H9 (cell line): ENCODE measurements at regions not wholly inside any gene's neighbourhood (a gene's known extent, or its start where the extent isn't known, plus 50 kb on each side); places are given as distances from the start of the nearest gene placed in this dataset.
A peak's percentile ranks its signal among the peaks of the same experiment; 100 is the strongest.

ENCODE experiments used
- DNase-seq: peaks from one replicate; pipeline ENCODE4 v3.0.0-alpha.2; 2017
- H2AFZ ChIP-seq: one replicate; pipeline ENCODE4 v1.6.1; 2013; ENCODE audit warnings: mild to moderate bottlenecking, low read length, control low read depth, moderate library complexity
- H2AK5ac ChIP-seq: 2 replicates; pipeline ENCODE4 v1.6.1; 2013; ENCODE audit warnings: low read length, control low read depth, mixed read lengths; ENCODE audit not compliant: insufficient read length
- H2BK120ac ChIP-seq: one replicate; pipeline ENCODE4 v1.6.1; 2013; ENCODE audit warnings: low read depth, mild to moderate bottlenecking, low read length, control low read depth, inconsistent platforms; ENCODE audit not compliant: poor library complexity, severe bottlenecking
- H2BK12ac ChIP-seq: 2 replicates; pipeline ENCODE4 v1.6.1; 2013; ENCODE audit warnings: low read length, control low read depth, mixed read lengths, low read depth; ENCODE audit not compliant: insufficient read length
- H2BK15ac ChIP-seq: 2 replicates; pipeline ENCODE4 v1.6.1; 2013; ENCODE audit warnings: low read depth, low read length, control low read depth
- H2BK20ac ChIP-seq: one replicate; pipeline ENCODE4 v1.6.1; 2013; ENCODE audit warnings: low read depth, mild to moderate bottlenecking, low read length, control low read depth, inconsistent platforms; ENCODE audit not compliant: poor library complexity, severe bottlenecking
- H2BK5ac ChIP-seq: 2 replicates; pipeline ENCODE4 v1.6.1; 2013; ENCODE audit warnings: low read length, control low read depth, mixed read lengths; ENCODE audit not compliant: insufficient read length
- H3K14ac ChIP-seq: 2 replicates; pipeline ENCODE4 v1.6.1; 2013; ENCODE audit warnings: low read length, control low read depth; ENCODE audit not compliant: insufficient read depth
- H3K18ac ChIP-seq: 2 replicates; pipeline ENCODE4 v1.6.1; 2013; ENCODE audit warnings: low read depth, mild to moderate bottlenecking, mixed read lengths, low read length, control low read depth; ENCODE audit not compliant: insufficient read length
- H3K23ac ChIP-seq: 2 replicates; pipeline ENCODE4 v1.6.1; 2013; ENCODE audit warnings: low read length, control low read depth, mixed read lengths, low read depth; ENCODE audit not compliant: insufficient read length
- H3K23me2 ChIP-seq: 2 replicates; pipeline ENCODE4 v1.6.1; 2013; ENCODE audit warnings: low read depth, mild to moderate bottlenecking, mixed read lengths, low read length, control low read depth; ENCODE audit not compliant: insufficient read length, poor library complexity, severe bottlenecking
- H3K27ac ChIP-seq: 2 replicates; pipeline ENCODE4 v1.5.1; 2013; ENCODE audit warnings: low read length, control low read depth, mixed read lengths, low read depth; ENCODE audit not compliant: insufficient read length
- H3K27me3 ChIP-seq: 2 replicates; pipeline ENCODE4 v1.6.1; 2013; ENCODE audit warnings: low read length, control low read depth, inconsistent platforms; ENCODE audit not compliant: insufficient read depth
- H3K4ac ChIP-seq: 2 replicates; pipeline ENCODE4 v1.6.1; 2013; ENCODE audit warnings: low read depth, mild to moderate bottlenecking, control low read depth, inconsistent platforms, low read length, moderate library complexity
- H3K4me1 ChIP-seq: 2 replicates; pipeline ENCODE4 v1.6.1; 2013; ENCODE audit warnings: low read length, control low read depth, inconsistent platforms; ENCODE audit not compliant: insufficient read depth
- H3K4me2 ChIP-seq: 2 replicates; pipeline ENCODE4 v1.6.1; 2013; ENCODE audit warnings: low read length, control low read depth, mixed read lengths; ENCODE audit not compliant: insufficient read length, insufficient read depth
- H3K56ac ChIP-seq: 2 replicates; pipeline ENCODE4 v1.6.1; 2013; ENCODE audit warnings: low read depth, mild to moderate bottlenecking, mixed read lengths, low read length, control low read depth; ENCODE audit not compliant: insufficient read length
- H3K79me1 ChIP-seq: 2 replicates; pipeline ENCODE4 v1.6.1; 2013; ENCODE audit warnings: low read depth, mild to moderate bottlenecking, moderate library complexity, low read length, control low read depth, inconsistent platforms; ENCODE audit not compliant: insufficient read depth, poor library complexity, severe bottlenecking
- H3K79me2 ChIP-seq: 2 replicates; pipeline ENCODE4 v1.6.1; 2013; ENCODE audit warnings: low read length, control low read depth, inconsistent platforms; ENCODE audit not compliant: insufficient read depth
- H3K9ac ChIP-seq: 2 replicates; pipeline ENCODE4 v1.6.1; 2013; ENCODE audit warnings: low read length, control low read depth, mixed read lengths; ENCODE audit not compliant: insufficient read length; ENCODE audit errors: extremely low read depth
- H3K9me3 ChIP-seq: one replicate; pipeline ENCODE4 v1.6.1; 2013; ENCODE audit warnings: low read depth, low read length, inconsistent platforms; ENCODE audit not compliant: control insufficient read depth
- H3T11ph ChIP-seq: one replicate; pipeline ENCODE4 v1.6.1; 2013; ENCODE audit warnings: mild to moderate bottlenecking, low read length, control low read depth, inconsistent platforms
- H4K20me1 ChIP-seq: one replicate; pipeline ENCODE4 v1.6.1; 2013; ENCODE audit not compliant: control insufficient read depth, insufficient read length, insufficient read depth
- H4K5ac ChIP-seq: 2 replicates; pipeline ENCODE4 v1.6.1; 2013; ENCODE audit warnings: low read depth, mild to moderate bottlenecking, mixed read lengths, low read length, control low read depth; ENCODE audit not compliant: insufficient read length
- H4K8ac ChIP-seq: replicated peaks from 2 replicates; pipeline ENCODE4 v1.6.1; 2013; ENCODE audit warnings: low read length, control low read depth, mixed read lengths, low read depth; ENCODE audit not compliant: insufficient read length
- H4K91ac ChIP-seq: 2 replicates; pipeline ENCODE4 v1.6.1; 2013; ENCODE audit warnings: low read depth, mild to moderate bottlenecking, moderate library complexity, mixed read lengths, low read length, control low read depth; ENCODE audit not compliant: insufficient read length
- H3K27ac Mint-ChIP-seq, 3 experiments: 2 replicates in 2 of 3; 3 replicates in 1 of 3; pipeline ENCODE4 v1.8.0; 2020 to 2021; ENCODE audit warnings: mixed read lengths in 3 of 3, mild to moderate bottlenecking in 1 of 3, moderate library complexity in 1 of 3
- H3K27me3 Mint-ChIP-seq: 2 replicates; pipeline ENCODE4 v1.8.0; 2021; ENCODE audit warnings: low read depth, mild to moderate bottlenecking, moderate library complexity, mixed read lengths
- H3K36me3 Mint-ChIP-seq, 3 experiments: 2 replicates in 2 of 3; 3 replicates in 1 of 3; pipeline ENCODE4 v1.8.0; 2020 to 2021; ENCODE audit warnings: low read depth in 3 of 3, mixed read lengths in 3 of 3; ENCODE audit not compliant: insufficient read depth in 1 of 3
- H3K4me1 Mint-ChIP-seq, 2 experiments: 2 replicates each; pipeline ENCODE4 v1.8.0; 2020; ENCODE audit warnings: mixed read lengths in 2 of 2
- H3K4me3 Mint-ChIP-seq, 2 experiments: 2 replicates in 1 of 2; 3 replicates in 1 of 2; pipeline ENCODE4 v1.8.0; 2020 to 2021; ENCODE audit warnings: mild to moderate bottlenecking in 2 of 2, mixed read lengths in 2 of 2, moderate library complexity in 1 of 2
- H3K9me3 Mint-ChIP-seq, 2 experiments: 2 replicates in 1 of 2; 3 replicates in 1 of 2; pipeline ENCODE4 v1.8.0; 2020; ENCODE audit warnings: mild to moderate bottlenecking in 2 of 2, mixed read lengths in 2 of 2, moderate library complexity in 1 of 2
- WGBS: extraction: QIAGEN DNeasy Blood & Tissue Kit; methylation state at CpG from one replicate; pipeline ENCODE4 v1.1.7; 2013; ENCODE audit warnings: missing lambda C conversion rate, low lambda C conversion rate, mixed read lengths; ENCODE audit not compliant: insufficient read length; ENCODE audit errors: extremely low coverage; 5-methylcytosine and 5-hydroxymethylcytosine counted together
- TF ChIP-seq, protein P1 (sequence below): fragments of 200-600 bp; sonication (generic); conservative IDR thresholded peaks from 3 replicates; pipeline ENCODE4 v1.8.0; 2021; ENCODE audit warnings: antibody characterized with exemption, mild to moderate bottlenecking

DNA sequence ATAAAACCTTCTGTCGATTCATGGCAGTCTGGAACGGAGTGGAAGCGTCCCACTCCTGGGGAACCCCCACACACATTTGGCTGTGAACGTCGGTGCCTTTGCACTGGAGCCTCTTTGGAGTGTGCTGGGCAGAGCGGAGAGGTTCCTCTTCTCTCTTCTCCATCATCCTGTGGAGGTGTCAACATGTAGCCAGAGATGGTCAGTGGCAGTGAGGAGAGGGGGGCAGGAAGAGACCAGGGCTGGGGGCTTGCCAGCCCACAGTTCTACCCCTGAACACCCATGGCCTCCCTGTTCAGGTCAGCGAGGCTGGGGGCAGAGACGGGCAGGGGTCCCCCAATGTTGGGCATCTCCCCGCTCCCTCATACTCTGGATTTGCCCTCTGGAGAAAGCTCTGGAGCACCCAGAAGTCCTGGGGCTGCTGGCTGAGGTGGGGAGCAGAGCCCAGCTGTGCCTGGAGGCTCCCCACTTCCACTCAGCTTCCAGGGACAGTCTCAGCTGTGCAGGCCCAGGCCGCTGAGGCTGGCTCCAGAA lies 223.7 kb downstream of the SEC14L1 start:
- H3K79me2 ChIP-seq = peaks cover 5% of the 10 kb centered on the region; the same call in 1 of the 2 replicates
- no peak overlapping the region for H3K9ac ChIP-seq
- H3K18ac ChIP-seq = no peak overlapping the region
- H3K4me3 Mint-ChIP-seq = no peak overlapping the region
- no peak overlapping the region for H3K4me2 ChIP-seq
- peaks cover 0 to 4% (median 3%) of the 10 kb centered on the region in 3 experiments; a peak in 4 of 7 replicates for H3K36me3 Mint-ChIP-seq
- TF ChIP-seq, protein P1, sequence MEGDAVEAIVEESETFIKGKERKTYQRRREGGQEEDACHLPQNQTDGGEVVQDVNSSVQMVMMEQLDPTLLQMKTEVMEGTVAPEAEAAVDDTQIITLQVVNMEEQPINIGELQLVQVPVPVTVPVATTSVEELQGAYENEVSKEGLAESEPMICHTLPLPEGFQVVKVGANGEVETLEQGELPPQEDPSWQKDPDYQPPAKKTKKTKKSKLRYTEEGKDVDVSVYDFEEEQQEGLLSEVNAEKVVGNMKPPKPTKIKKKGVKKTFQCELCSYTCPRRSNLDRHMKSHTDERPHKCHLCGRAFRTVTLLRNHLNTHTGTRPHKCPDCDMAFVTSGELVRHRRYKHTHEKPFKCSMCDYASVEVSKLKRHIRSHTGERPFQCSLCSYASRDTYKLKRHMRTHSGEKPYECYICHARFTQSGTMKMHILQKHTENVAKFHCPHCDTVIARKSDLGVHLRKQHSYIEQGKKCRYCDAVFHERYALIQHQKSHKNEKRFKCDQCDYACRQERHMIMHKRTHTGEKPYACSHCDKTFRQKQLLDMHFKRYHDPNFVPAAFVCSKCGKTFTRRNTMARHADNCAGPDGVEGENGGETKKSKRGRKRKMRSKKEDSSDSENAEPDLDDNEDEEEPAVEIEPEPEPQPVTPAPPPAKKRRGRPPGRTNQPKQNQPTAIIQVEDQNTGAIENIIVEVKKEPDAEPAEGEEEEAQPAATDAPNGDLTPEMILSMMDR = no peak
- H2AK5ac ChIP-seq = no peak overlapping the region
- peaks cover 6% of the 10 kb centered on the region; the same call in 1 of the 2 replicates for H3K4me1 ChIP-seq
- H2BK5ac ChIP-seq = no peak overlapping the region
- no peaks in the 10 kb centered on the region; the same call in 1 of the 2 replicates for H3K27me3 Mint-ChIP-seq
- WGBS = no CpG with 5 or more reads among the region's 10 CpGs
- no peaks in the 10 kb centered on the region for H3K27me3 ChIP-seq
- no peak overlapping the region for H3K27ac ChIP-seq
- no peak overlapping the region for H3T11ph ChIP-seq
- no peak overlapping the region for H4K8ac ChIP-seq
- no peak overlapping the region for H2BK120ac ChIP-seq
- H3K27ac Mint-ChIP-seq = peak overlapping the region in 1 of 3 experiments; percentile 52; a peak in 1 of 7 replicates
- H3K4ac ChIP-seq = no peak overlapping the region
- no peak overlapping the region for H3K14ac ChIP-seq
- H4K5ac ChIP-seq = no peak overlapping the region
- H4K91ac ChIP-seq = no peak overlapping the region
- no peak overlapping the region for H2BK12ac ChIP-seq
- peaks cover 29 to 38% of the 10 kb centered on the region in 2 experiments for H3K4me1 Mint-ChIP-seq
- H4K20me1 ChIP-seq = no peaks in the 10 kb centered on the region
- H3K9me3 ChIP-seq = no peaks in the 10 kb centered on the region
- no peak overlapping the region for H3K56ac ChIP-seq
- no peaks in the 10 kb centered on the region for H3K23me2 ChIP-seq
- H2BK20ac ChIP-seq = no peak overlapping the region
- H3K79me1 ChIP-seq = peaks cover under 1% of the 10 kb centered on the region
- H2AFZ ChIP-seq = no peak overlapping the region
- H3K23ac ChIP-seq = no peak overlapping the region
- DNase-seq = no peak
- H2BK15ac ChIP-seq = no peak overlapping the region
- no peaks in the 10 kb centered on the region; a peak in 1 of 5 replicates for H3K9me3 Mint-ChIP-seq
